ENCODE measurements at regions not wholly inside any gene's neighbourhood (a gene's known extent, or its start where the extent isn't known, plus 50 kb on each side); places are given as distances from the start of the nearest gene placed in this dataset.

GRCh38 chr4:24741910-24742309 is 53.5 kb upstream of the SOD3 start:
- TF ChIP-seq POLR2AphosphoS5 (IDR thresholded peaks at IDR 0.05) (no peak), CTCF (IDR thresholded peaks at IDR 0.05) (no peak), POLR2A (IDR thresholded peaks at IDR 0.05) (no peak), EP300 (IDR thresholded peaks at IDR 0.05) (no peak)
- Histone ChIP-seq H3K36me3 (no peaks in the 10 kb centered on the region), H3K27me3 (no peaks in the 10 kb centered on the region), H3K9me3 (peaks cover 0 to 6% (median 0%) of the 10 kb centered on the region in 3 donors), H3K4me1 (peaks cover 0 to 20% (median 8%) of the 10 kb centered on the region in 3 donors), H3K4me3 (no peak overlapping the region), H3K27ac (peak overlapping the region in 2 of 4 donors; percentile 36 to 45)
- WGBS, 2 donors (ENCODE audit: low coverage in 1 of 2): 0 to 49% methylated on average over 2 to 4 of the region's 5 CpGs
- no peak for ATAC-seq

GRCh38 chr4:24742335-24742734 is 53.0 kb upstream of the SOD3 start:
- peaks cover 0 to 20% (median 8%) of the 10 kb centered on the region in 3 donors for H3K4me1 ChIP-seq
- peaks cover 0 to 6% (median 0%) of the 10 kb centered on the region in 3 donors for H3K9me3 ChIP-seq
- 64 to 67% methylated on average over 2 of the region's 2 CpGs for WGBS, 2 donors (ENCODE audit: low coverage in 1 of 2)
- H3K4me3 ChIP-seq: no peak overlapping the region
- H3K27ac ChIP-seq: peak overlapping the region in 2 of 4 donors; percentile 36 to 45
- H3K27me3 ChIP-seq: no peaks in the 10 kb centered on the region
- no peak for ATAC-seq
- no peaks in the 10 kb centered on the region for H3K36me3 ChIP-seq
- TF ChIP-seq EP300 (IDR thresholded peaks at IDR 0.05) (no peak), POLR2A (IDR thresholded peaks at IDR 0.05) (no peak), CTCF (IDR thresholded peaks at IDR 0.05) (no peak), POLR2AphosphoS5 (IDR thresholded peaks at IDR 0.05) (no peak)

GRCh38 chr4:24742773-24743172 is 52.6 kb upstream of the SOD3 start:
- peaks cover 0 to 20% (median 8%) of the 10 kb centered on the region in 3 donors for H3K4me1 ChIP-seq
- no peak for TF ChIP-seq EP300 (IDR thresholded peaks at IDR 0.05)
- TF ChIP-seq POLR2A (IDR thresholded peaks at IDR 0.05): no peak
- TF ChIP-seq CTCF (IDR thresholded peaks at IDR 0.05): no peak
- no peak for TF ChIP-seq POLR2AphosphoS5 (IDR thresholded peaks at IDR 0.05)
- no peaks in the 10 kb centered on the region for H3K27me3 ChIP-seq
- WGBS, 2 donors (ENCODE audit: low coverage in 1 of 2): 79 to 81% methylated on average over 4 to 5 of the region's 5 CpGs
- H3K9me3 ChIP-seq: peaks cover 0 to 2% (median 0%) of the 10 kb centered on the region in 3 donors
- ATAC-seq: no peak
- H3K36me3 ChIP-seq: no peaks in the 10 kb centered on the region
- no peak overlapping the region for H3K4me3 ChIP-seq
- peak overlapping the region in 1 of 4 donors; percentile 40 for H3K27ac ChIP-seq

- H3K27ac ChIP-seq: peak overlapping the region in 2 of 4 donors; percentile 40 to 57
These were observed 52.2 kb upstream of the SOD3 start for GRCh38 chr4:24743206-24743605.

More at GRCh38 chr4:24743206-24743605, 52.2 kb upstream of the SOD3 start:
- no peak for ATAC-seq
- TF ChIP-seq EP300 (IDR thresholded peaks at IDR 0.05) (no peak), CTCF (IDR thresholded peaks at IDR 0.05) (no peak), POLR2A (IDR thresholded peaks at IDR 0.05) (no peak), POLR2AphosphoS5 (IDR thresholded peaks at IDR 0.05) (no peak)
- Histone ChIP-seq H3K4me1 (peaks cover 0 to 20% (median 8%) of the 10 kb centered on the region in 3 donors), H3K27me3 (no peaks in the 10 kb centered on the region), H3K36me3 (no peaks in the 10 kb centered on the region), H3K4me3 (no peak overlapping the region), H3K9me3 (no peaks in the 10 kb centered on the region)
- WGBS, 2 donors (ENCODE audit: low coverage in 1 of 2): 52 to 77% methylated on average over 5 of the region's 5 CpGs

Measured in gastroesophageal sphincter (tissue), 4 donors.